CD4-positive, alpha-beta T cell (primary cell): ENCODE measurements at regions not wholly inside any gene's neighbourhood (a gene's known extent, or its start where the extent isn't known, plus 50 kb on each side); places are given as distances from the start of the nearest gene placed in this dataset.

Experiments
- ATAC-seq: fragments of 200-7000 bp; cut with Tn5 transposase; one replicate; pipeline ENCODE4 v1.10.0; 2022; ENCODE audit warnings: mild to moderate bottlenecking; ENCODE audit not compliant: poor library complexity
- CTCF ChIA-PET: fragments of 350-600 bp; sonication (Branson Sonifier 250); formaldehyde crosslinking; loops from one replicate; lab custom pipeline; 2021; ENCODE audit warnings: antibody characterized with exemption, inconsistent platforms; lab: Charles Lee
- POLR2A ChIA-PET: fragments of 350-600 bp; sonication (Branson Sonifier 250); formaldehyde crosslinking; loops from one replicate; lab custom pipeline; 2021; ENCODE audit warnings: antibody characterized with exemption, inconsistent platforms; lab: Charles Lee
- DNase-seq, 14 experiments: peaks; one replicate each; pipeline ENCODE4 v3.0.0-alpha.2; 2013 to 2020; ENCODE audit warnings: mixed read lengths in 2 of 14
- H3K27ac ChIP-seq, 2 donors: one replicate each; pipeline versions ENCODE4 v1.5.1 to v1.7.0; 2013; ENCODE audit warnings: low read length in 2 of 2, low read depth in 1 of 2, mild to moderate bottlenecking in 1 of 2
- H3K27me3 ChIP-seq, 2 experiments: 1 replicate in 1 of 2; 2 replicates in 1 of 2; pipeline versions ENCODE4 v1.6.1 to v1.7.0; 2013; ENCODE audit warnings: low read length in 2 of 2, control low read depth in 1 of 2, mild to moderate bottlenecking in 1 of 2, moderate library complexity in 1 of 2; ENCODE audit not compliant: insufficient read depth in 2 of 2, control insufficient read depth in 1 of 2
- H3K36me3 ChIP-seq: one replicate; pipeline ENCODE4 v1.6.1; 2013; ENCODE audit warnings: low read length, control low read depth; ENCODE audit not compliant: insufficient read depth
- H3K4me1 ChIP-seq: one replicate; pipeline ENCODE4 v1.6.1; 2013; ENCODE audit warnings: low read length, control low read depth; ENCODE audit not compliant: insufficient read depth
- H3K4me3 ChIP-seq: one replicate; pipeline ENCODE4 v1.5.1; 2013; ENCODE audit warnings: mild to moderate bottlenecking, low read length, moderate library complexity
- H3K9me3 ChIP-seq, 2 experiments: 1 replicate in 1 of 2; 2 replicates in 1 of 2; pipeline versions ENCODE4 v1.6.1 to v1.7.0; 2013; ENCODE audit warnings: low read length in 2 of 2, mild to moderate bottlenecking in 2 of 2, control low read depth in 1 of 2, moderate library complexity in 1 of 2; ENCODE audit not compliant: control insufficient read depth in 1 of 2, insufficient read depth in 1 of 2
- H3K27ac Mint-ChIP-seq: one replicate; pipeline ENCODE4 v1.8.0; 2020; ENCODE audit warnings: mixed read lengths
- H3K27me3 Mint-ChIP-seq: one replicate; pipeline ENCODE4 v1.8.0; 2021; ENCODE audit warnings: mixed read lengths
- H3K36me3 Mint-ChIP-seq: one replicate; pipeline ENCODE4 v1.8.0; 2021; ENCODE audit warnings: low read depth, mixed read lengths
- H3K4me1 Mint-ChIP-seq: one replicate; pipeline ENCODE4 v1.8.0; 2021; ENCODE audit warnings: low read depth, mixed read lengths
- H3K4me3 Mint-ChIP-seq: one replicate; pipeline ENCODE4 v1.8.0; 2020; ENCODE audit warnings: mild to moderate bottlenecking, mixed read lengths
- H3K9me3 Mint-ChIP-seq: one replicate; pipeline ENCODE4 v1.8.0; 2020; ENCODE audit warnings: mixed read lengths
- CTCF ChIP-seq: fragments of 200-600 bp; IDR thresholded peaks from one replicate; pipeline ENCODE4 v1.8.0; 2022; ENCODE audit warnings: antibody characterized with exemption, mild to moderate bottlenecking
- intact Hi-C, 2 experiments: fragments of 100-400 bp; cut with DNase I in 1 of 2; cut with micrococcal nuclease in 1 of 2; formaldehyde crosslinking; loops; one replicate each; pipeline versions ENCODE4 v1.15.1 to v1.9.0; 2023 to 2025; cut with DNase I, micrococcal nuclease

- Mint-ChIP-seq H3K4me1 (no peaks in the 10 kb centered on the region), H3K36me3 (no peaks in the 10 kb centered on the region), H3K4me3 (no peak overlapping the region), H3K9me3 (no peaks in the 10 kb centered on the region), H3K27ac (no peak overlapping the region), H3K27me3 (peaks cover 13% of the 10 kb centered on the region)
- DNase-seq (no peak), ATAC-seq (no peak)
- ChIA-PET CTCF (no interaction called here), POLR2A (no interaction called here)
- Histone ChIP-seq H3K27me3 (no peaks in the 10 kb centered on the region), H3K4me3 (no peak overlapping the region), H3K9me3 (no peaks in the 10 kb centered on the region), H3K36me3 (no peaks in the 10 kb centered on the region), H3K27ac (no peak overlapping the region), H3K4me1 (no peaks in the 10 kb centered on the region)
- no peak for TF ChIP-seq CTCF
- intact Hi-C loops = no loop called here
Measured at GRCh38 chr3:43786102-43786501, 95.4 kb downstream of the ABHD5 start.

GRCh38 chr3:43786526-43787305 lies 96.0 kb downstream of the ABHD5 start:
- no peaks in the 10 kb centered on the region for H3K27me3 ChIP-seq
- no peaks in the 10 kb centered on the region for H3K36me3 ChIP-seq
- intact Hi-C loops = no loop called here
- H3K36me3 Mint-ChIP-seq = no peaks in the 10 kb centered on the region
- no peaks in the 10 kb centered on the region for H3K9me3 ChIP-seq
- TF ChIP-seq CTCF = no peak
- no peak overlapping the region for H3K4me3 Mint-ChIP-seq
- ChIA-PET CTCF (no interaction called here), POLR2A (no interaction called here)
- H3K4me1 ChIP-seq = no peaks in the 10 kb centered on the region
- H3K4me1 Mint-ChIP-seq = no peaks in the 10 kb centered on the region
- H3K27ac ChIP-seq = no peak overlapping the region
- H3K27me3 Mint-ChIP-seq = peaks cover 19% of the 10 kb centered on the region
- DNase-seq (no peak), ATAC-seq (no peak)
- H3K4me3 ChIP-seq = no peak overlapping the region
- no peak overlapping the region for H3K27ac Mint-ChIP-seq
- no peaks in the 10 kb centered on the region for H3K9me3 Mint-ChIP-seq

- ATAC-seq = no peak
Measured at GRCh38 chr3:43787330-43787729, 96.6 kb downstream of the ABHD5 start.

More at GRCh38 chr3:43787330-43787729, 96.6 kb downstream of the ABHD5 start:
- no peaks in the 10 kb centered on the region for H3K4me1 ChIP-seq
- H3K9me3 ChIP-seq = no peaks in the 10 kb centered on the region
- no peak for DNase-seq
- H3K27me3 ChIP-seq = no peaks in the 10 kb centered on the region
- TF ChIP-seq CTCF = no peak
- H3K4me3 ChIP-seq = no peak overlapping the region
- intact Hi-C loops = no loop called here
- Mint-ChIP-seq H3K4me1 (no peaks in the 10 kb centered on the region), H3K27ac (no peak overlapping the region), H3K9me3 (no peaks in the 10 kb centered on the region), H3K27me3 (peaks cover 19% of the 10 kb centered on the region), H3K36me3 (no peaks in the 10 kb centered on the region), H3K4me3 (no peak overlapping the region)
- no peaks in the 10 kb centered on the region for H3K36me3 ChIP-seq
- CTCF ChIA-PET = no interaction called here
- H3K27ac ChIP-seq = no peak overlapping the region
- POLR2A ChIA-PET = no interaction called here
